ENCODE measurements at regions not wholly inside any gene's neighbourhood (a gene's known extent, or its start where the extent isn't known, plus 50 kb on each side); places are given as distances from the start of the nearest gene placed in this dataset.

GRCh38 chr3:102796804-102797203 lies 362.0 kb downstream of the ZPLD1 start:
- peak; percentile 77 for TF ChIP-seq ISL1 (CRISPR knock-in tag; IDR thresholded peaks at IDR 0.05)
- TF ChIP-seq CSDC2 (CRISPR knock-in tag; IDR thresholded peaks at IDR 0.05) = no peak
- TF ChIP-seq, protein P1, sequence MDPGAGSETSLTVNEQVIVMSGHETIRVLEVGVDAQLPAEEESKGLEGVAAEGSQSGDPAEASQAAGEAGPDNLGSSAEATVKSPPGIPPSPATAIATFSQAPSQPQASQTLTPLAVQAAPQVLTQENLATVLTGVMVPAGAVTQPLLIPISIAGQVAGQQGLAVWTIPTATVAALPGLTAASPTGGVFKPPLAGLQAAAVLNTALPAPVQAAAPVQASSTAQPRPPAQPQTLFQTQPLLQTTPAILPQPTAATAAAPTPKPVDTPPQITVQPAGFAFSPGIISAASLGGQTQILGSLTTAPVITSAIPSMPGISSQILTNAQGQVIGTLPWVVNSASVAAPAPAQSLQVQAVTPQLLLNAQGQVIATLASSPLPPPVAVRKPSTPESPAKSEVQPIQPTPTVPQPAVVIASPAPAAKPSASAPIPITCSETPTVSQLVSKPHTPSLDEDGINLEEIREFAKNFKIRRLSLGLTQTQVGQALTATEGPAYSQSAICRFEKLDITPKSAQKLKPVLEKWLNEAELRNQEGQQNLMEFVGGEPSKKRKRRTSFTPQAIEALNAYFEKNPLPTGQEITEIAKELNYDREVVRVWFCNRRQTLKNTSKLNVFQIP (CRISPR knock-in tag; IDR thresholded peaks at IDR 0.05; ENCODE audit: borderline replicate concordance, low read depth) = no peak
- TF ChIP-seq TOX (CRISPR knock-in tag; IDR thresholded peaks at IDR 0.05; ENCODE audit: borderline replicate concordance) = no peak
- TF ChIP-seq ZFP3 (CRISPR knock-in tag; IDR thresholded peaks at IDR 0.05) = no peak
- TF ChIP-seq, protein P2, sequence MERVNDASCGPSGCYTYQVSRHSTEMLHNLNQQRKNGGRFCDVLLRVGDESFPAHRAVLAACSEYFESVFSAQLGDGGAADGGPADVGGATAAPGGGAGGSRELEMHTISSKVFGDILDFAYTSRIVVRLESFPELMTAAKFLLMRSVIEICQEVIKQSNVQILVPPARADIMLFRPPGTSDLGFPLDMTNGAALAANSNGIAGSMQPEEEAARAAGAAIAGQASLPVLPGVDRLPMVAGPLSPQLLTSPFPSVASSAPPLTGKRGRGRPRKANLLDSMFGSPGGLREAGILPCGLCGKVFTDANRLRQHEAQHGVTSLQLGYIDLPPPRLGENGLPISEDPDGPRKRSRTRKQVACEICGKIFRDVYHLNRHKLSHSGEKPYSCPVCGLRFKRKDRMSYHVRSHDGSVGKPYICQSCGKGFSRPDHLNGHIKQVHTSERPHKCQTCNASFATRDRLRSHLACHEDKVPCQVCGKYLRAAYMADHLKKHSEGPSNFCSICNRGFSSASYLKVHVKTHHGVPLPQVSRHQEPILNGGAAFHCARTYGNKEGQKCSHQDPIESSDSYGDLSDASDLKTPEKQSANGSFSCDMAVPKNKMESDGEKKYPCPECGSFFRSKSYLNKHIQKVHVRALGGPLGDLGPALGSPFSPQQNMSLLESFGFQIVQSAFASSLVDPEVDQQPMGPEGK (CRISPR knock-in tag; IDR thresholded peaks at IDR 0.05; ENCODE audit: borderline replicate concordance) = no peak
- TF ChIP-seq ZNF8 (CRISPR knock-in tag; IDR thresholded peaks at IDR 0.05) = no peak
- ATAC-seq = peak; percentile 82

- peak; percentile 24; the same call in 1 of the 2 replicates for TF ChIP-seq TCF4 (CRISPR knock-in tag; IDR thresholded peaks at IDR 0.05; ENCODE audit: borderline replicate concordance)
- no peak for TF ChIP-seq TOX (CRISPR knock-in tag; IDR thresholded peaks at IDR 0.05; ENCODE audit: borderline replicate concordance)
- ATAC-seq = no peak; the same call in 2 of the 3 replicates
These were observed 368.1 kb downstream of the ZPLD1 start for GRCh38 chr3:102802819-102803420.

- no peak for ATAC-seq
These were observed 376.1 kb downstream of the ZPLD1 start for GRCh38 chr3:102810937-102811336.

GRCh38 chr3:102826636-102827035 lies 391.8 kb downstream of the ZPLD1 start:
- TF ChIP-seq ZFP3 (CRISPR knock-in tag; IDR thresholded peaks at IDR 0.05) (no peak), PPARA (CRISPR knock-in tag; IDR thresholded peaks at IDR 0.05; ENCODE audit: borderline replicate concordance) (no peak), ZFP30 (CRISPR knock-in tag; IDR thresholded peaks at IDR 0.05) (no peak), ARNTL (CRISPR knock-in tag; IDR thresholded peaks at IDR 0.05; ENCODE audit: borderline replicate concordance, low read depth) (no peak), CSRNP3 (CRISPR knock-in tag; IDR thresholded peaks at IDR 0.05) (no peak), SNAI2 (CRISPR knock-in tag; IDR thresholded peaks at IDR 0.05) (no peak), CREB5 (CRISPR knock-in tag; IDR thresholded peaks at IDR 0.05; ENCODE audit: low read depth) (no peak), ESRRG (CRISPR knock-in tag; IDR thresholded peaks at IDR 0.05) (no peak), GLIS3 (CRISPR knock-in tag; IDR thresholded peaks at IDR 0.05) (no peak), TSHZ2 (CRISPR knock-in tag; IDR thresholded peaks at IDR 0.05) (no peak), RARB (CRISPR knock-in tag; IDR thresholded peaks at IDR 0.05) (no peak), OSR1 (CRISPR knock-in tag; IDR thresholded peaks at IDR 0.05) (no peak), ZNF70 (CRISPR knock-in tag; IDR thresholded peaks at IDR 0.05) (no peak), TOX (CRISPR knock-in tag; IDR thresholded peaks at IDR 0.05; ENCODE audit: borderline replicate concordance) (no peak), ZNF565 (CRISPR knock-in tag; conservative IDR thresholded peaks at IDR 0.05; ENCODE audit: low read depth) (no peak)
- TF ChIP-seq, protein P1 (CRISPR knock-in tag; IDR thresholded peaks at IDR 0.05; ENCODE audit: borderline replicate concordance, low read depth) = no peak
- no peak for ATAC-seq

More at GRCh38 chr3:102810937-102811336, 376.1 kb downstream of the ZPLD1 start:
- TF ChIP-seq CREB5 (CRISPR knock-in tag; IDR thresholded peaks at IDR 0.05; ENCODE audit: low read depth) (0 out of 2 replicates have a peak, but pooled peaks have one; percentile 29), ISL1 (CRISPR knock-in tag; IDR thresholded peaks at IDR 0.05) (peak; percentile 86), ZFP3 (CRISPR knock-in tag; IDR thresholded peaks at IDR 0.05) (no peak)
